Osteoblast (primary cell): ENCODE measurements at regions not wholly inside any gene's neighbourhood (a gene's known extent, or its start where the extent isn't known, plus 50 kb on each side); places are given as distances from the start of the nearest gene placed in this dataset.

ENCODE experiments used
- DNase-seq: peaks from one replicate; pipeline ENCODE4 v3.0.0; 2011; ENCODE audit warnings: low spot score, mixed read lengths; ENCODE audit not compliant: insufficient read length; ENCODE audit errors: missing footprints
- H2AFZ ChIP-seq: 2 replicates; pipeline ENCODE4 v1.6.0; 2011; ENCODE audit warnings: mild to moderate bottlenecking, low read length
- H3K27ac ChIP-seq: 2 replicates; pipeline ENCODE4 v1.5.1; 2011; ENCODE audit warnings: mild to moderate bottlenecking, low read depth, low read length, moderate library complexity
- H3K27me3 ChIP-seq: 2 replicates; pipeline ENCODE4 v1.6.0; 2012; ENCODE audit warnings: mild to moderate bottlenecking, control low read depth, inconsistent platforms, low read length, moderate library complexity; ENCODE audit not compliant: insufficient read depth
- H3K36me3 ChIP-seq: 2 replicates; pipeline ENCODE4 v1.5.1; 2011; ENCODE audit warnings: mild to moderate bottlenecking, low read length, control low read depth, moderate library complexity; ENCODE audit not compliant: insufficient read depth
- H3K4me1 ChIP-seq: 2 replicates; pipeline ENCODE4 v1.5.1; 2011; ENCODE audit warnings: mild to moderate bottlenecking, low read length, control low read depth, moderate library complexity; ENCODE audit not compliant: insufficient read depth
- H3K4me2 ChIP-seq: 2 replicates; pipeline ENCODE4 v1.6.0; 2011; ENCODE audit warnings: mild to moderate bottlenecking, low read length; ENCODE audit not compliant: insufficient read depth
- H3K4me3 ChIP-seq: fragments of 200-600 bp; sonication (generic); 3 replicates; pipeline ENCODE4 v1.5.1; 2012; ENCODE audit warnings: mild to moderate bottlenecking, low read length, inconsistent platforms; ENCODE audit not compliant: insufficient read depth
- H3K79me2 ChIP-seq: 2 replicates; pipeline ENCODE4 v1.6.0; 2012; ENCODE audit warnings: mild to moderate bottlenecking, low read length, control low read depth, inconsistent platforms; ENCODE audit not compliant: insufficient read depth
- H3K9me3 ChIP-seq: 2 replicates; pipeline ENCODE4 v1.5.1; 2011; ENCODE audit warnings: low read depth, low read length, control low read depth
- H4K20me1 ChIP-seq: 2 replicates; pipeline ENCODE4 v1.6.0; 2012; ENCODE audit warnings: mild to moderate bottlenecking, low read length, control low read depth; ENCODE audit not compliant: insufficient read depth
- CTCF ChIP-seq: IDR thresholded peaks from 2 replicates; pipeline ENCODE4 v1.5.1; 2011; ENCODE audit warnings: mild to moderate bottlenecking, low read depth, low read length, moderate library complexity; ENCODE audit errors: extremely low read depth

- peaks cover 17% of the 10 kb centered on the region for H3K27me3 ChIP-seq
- H3K4me2 ChIP-seq: peak overlapping the region; percentile 26
- H2AFZ ChIP-seq: peak overlapping the region; percentile 69
- no peaks in the 10 kb centered on the region for H3K9me3 ChIP-seq
- H3K79me2 ChIP-seq: no peaks in the 10 kb centered on the region
- H3K4me1 ChIP-seq: peaks cover 3% of the 10 kb centered on the region
- H4K20me1 ChIP-seq: no peaks in the 10 kb centered on the region
- peak; percentile 85 for DNase-seq
- H3K27ac ChIP-seq: no peak overlapping the region
- no peak for TF ChIP-seq CTCF
- H3K4me3 ChIP-seq: peak overlapping the region; percentile 33
- H3K36me3 ChIP-seq: no peaks in the 10 kb centered on the region
Observed at GRCh38 chr5:72015103-72015548, 92.1 kb upstream of the MAP1B start.

GRCh38 chr5:72018143-72018803 is 89.0 kb upstream of the MAP1B start:
- no peak for DNase-seq
- no peak overlapping the region for H3K4me2 ChIP-seq
- H3K79me2 ChIP-seq: no peaks in the 10 kb centered on the region
- no peaks in the 10 kb centered on the region for H4K20me1 ChIP-seq
- peak; percentile 91 for TF ChIP-seq CTCF
- no peaks in the 10 kb centered on the region for H3K36me3 ChIP-seq
- H3K9me3 ChIP-seq: no peaks in the 10 kb centered on the region
- H3K27me3 ChIP-seq: peaks cover 23% of the 10 kb centered on the region
- no peak overlapping the region for H3K27ac ChIP-seq
- H3K4me3 ChIP-seq: no peak overlapping the region
- peaks cover 3% of the 10 kb centered on the region for H3K4me1 ChIP-seq
- H2AFZ ChIP-seq: no peak overlapping the region

- H3K79me2 ChIP-seq: no peaks in the 10 kb centered on the region
- H3K27ac ChIP-seq: no peak overlapping the region
- no peaks in the 10 kb centered on the region for H4K20me1 ChIP-seq
- no peak for TF ChIP-seq CTCF
- no peaks in the 10 kb centered on the region for H3K36me3 ChIP-seq
- H3K4me3 ChIP-seq: no peak overlapping the region
- no peaks in the 10 kb centered on the region for H3K9me3 ChIP-seq
- no peak overlapping the region for H2AFZ ChIP-seq
- no peak overlapping the region for H3K4me2 ChIP-seq
- peaks cover under 1% of the 10 kb centered on the region for H3K4me1 ChIP-seq
- DNase-seq: no peak
- H3K27me3 ChIP-seq: peaks cover 24% of the 10 kb centered on the region
Observed at GRCh38 chr5:72020161-72020983, 86.9 kb upstream of the MAP1B start.

- no peak for TF ChIP-seq CTCF
- Histone ChIP-seq H3K4me1 (no peaks in the 10 kb centered on the region), H4K20me1 (no peaks in the 10 kb centered on the region), H3K4me3 (no peak overlapping the region), H3K27ac (no peak overlapping the region), H3K4me2 (no peak overlapping the region), H2AFZ (no peak overlapping the region), H3K27me3 (peaks cover 24% of the 10 kb centered on the region), H3K79me2 (no peaks in the 10 kb centered on the region), H3K36me3 (no peaks in the 10 kb centered on the region), H3K9me3 (no peaks in the 10 kb centered on the region)
- no peak for DNase-seq
Observed at GRCh38 chr5:72021651-72022357, 85.5 kb upstream of the MAP1B start.
